Adrenal gland (tissue), 5 donors: ENCODE measurements at regions not wholly inside any gene's neighbourhood (a gene's known extent, or its start where the extent isn't known, plus 50 kb on each side); places are given as distances from the start of the nearest gene placed in this dataset.

ENCODE experiments used
- POLR2A ChIP-seq, 2 donors: fragments of 450-650 bp; IDR thresholded peaks; one replicate each; pipeline ENCODE4 v1.6.1; 2017; ENCODE audit warnings: antibody characterized with exemption in 2 of 2, mild to moderate bottlenecking in 2 of 2, moderate library complexity in 1 of 2
- TF ChIP-seq, protein P1 (sequence below), 6 experiments: fragments of 450-650 bp in 4 of 6; fragments of 200-600 bp in 2 of 6; sonication (generic) in 1 of 6; IDR thresholded peaks; 1 replicate in 5 of 6; 2 replicates in 1 of 6; pipeline versions ENCODE4 v1.5.1 to v1.8.0; 2016 to 2021; ENCODE audit warnings: antibody characterized with exemption in 6 of 6, mild to moderate bottlenecking in 2 of 6, moderate library complexity in 1 of 6
- donor health status: DM: no; HTN: no; CAD: no.

DNA sequence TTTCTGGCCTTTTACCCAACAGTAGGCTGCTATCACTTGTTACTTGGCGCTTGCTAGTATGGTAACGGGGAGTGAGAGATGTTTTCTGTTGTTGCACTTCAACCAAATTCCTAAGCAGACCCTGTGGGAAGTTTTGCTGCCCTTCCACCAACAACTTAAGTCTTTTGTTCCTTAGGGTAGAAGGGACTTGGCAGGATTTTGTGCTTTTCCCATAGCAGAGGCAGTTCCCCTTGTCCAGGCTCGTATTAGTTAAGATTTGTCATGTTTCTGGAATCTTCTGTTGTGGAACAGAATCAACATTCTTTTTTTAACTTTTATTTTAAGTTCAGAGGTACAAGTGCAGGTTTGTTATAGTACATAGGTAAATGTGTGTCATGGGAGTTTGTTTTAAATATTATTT lies 73.2 kb upstream of the SGIP1 start:
- TF ChIP-seq, protein P1, sequence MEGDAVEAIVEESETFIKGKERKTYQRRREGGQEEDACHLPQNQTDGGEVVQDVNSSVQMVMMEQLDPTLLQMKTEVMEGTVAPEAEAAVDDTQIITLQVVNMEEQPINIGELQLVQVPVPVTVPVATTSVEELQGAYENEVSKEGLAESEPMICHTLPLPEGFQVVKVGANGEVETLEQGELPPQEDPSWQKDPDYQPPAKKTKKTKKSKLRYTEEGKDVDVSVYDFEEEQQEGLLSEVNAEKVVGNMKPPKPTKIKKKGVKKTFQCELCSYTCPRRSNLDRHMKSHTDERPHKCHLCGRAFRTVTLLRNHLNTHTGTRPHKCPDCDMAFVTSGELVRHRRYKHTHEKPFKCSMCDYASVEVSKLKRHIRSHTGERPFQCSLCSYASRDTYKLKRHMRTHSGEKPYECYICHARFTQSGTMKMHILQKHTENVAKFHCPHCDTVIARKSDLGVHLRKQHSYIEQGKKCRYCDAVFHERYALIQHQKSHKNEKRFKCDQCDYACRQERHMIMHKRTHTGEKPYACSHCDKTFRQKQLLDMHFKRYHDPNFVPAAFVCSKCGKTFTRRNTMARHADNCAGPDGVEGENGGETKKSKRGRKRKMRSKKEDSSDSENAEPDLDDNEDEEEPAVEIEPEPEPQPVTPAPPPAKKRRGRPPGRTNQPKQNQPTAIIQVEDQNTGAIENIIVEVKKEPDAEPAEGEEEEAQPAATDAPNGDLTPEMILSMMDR (IDR thresholded peaks at IDR 0.05) = no peak
- no peak for TF ChIP-seq POLR2A (IDR thresholded peaks at IDR 0.05)
